GM12801 (cell line): ENCODE measurements at regions not wholly inside any gene's neighbourhood (a gene's known extent, or its start where the extent isn't known, plus 50 kb on each side); places are given as distances from the start of the nearest gene placed in this dataset.

ENCODE experiments used
- TF ChIP-seq, protein P1 (sequence below): IDR thresholded peaks from one replicate; pipeline ENCODE4 v1.5.1; 2011; ENCODE audit warnings: control low read depth; ENCODE audit not compliant: insufficient read length; ENCODE audit errors: extremely low read depth

GRCh38 chr13:53545340-53545941 is 516.8 kb downstream of the OLFM4 start:
- TF ChIP-seq, protein P1, sequence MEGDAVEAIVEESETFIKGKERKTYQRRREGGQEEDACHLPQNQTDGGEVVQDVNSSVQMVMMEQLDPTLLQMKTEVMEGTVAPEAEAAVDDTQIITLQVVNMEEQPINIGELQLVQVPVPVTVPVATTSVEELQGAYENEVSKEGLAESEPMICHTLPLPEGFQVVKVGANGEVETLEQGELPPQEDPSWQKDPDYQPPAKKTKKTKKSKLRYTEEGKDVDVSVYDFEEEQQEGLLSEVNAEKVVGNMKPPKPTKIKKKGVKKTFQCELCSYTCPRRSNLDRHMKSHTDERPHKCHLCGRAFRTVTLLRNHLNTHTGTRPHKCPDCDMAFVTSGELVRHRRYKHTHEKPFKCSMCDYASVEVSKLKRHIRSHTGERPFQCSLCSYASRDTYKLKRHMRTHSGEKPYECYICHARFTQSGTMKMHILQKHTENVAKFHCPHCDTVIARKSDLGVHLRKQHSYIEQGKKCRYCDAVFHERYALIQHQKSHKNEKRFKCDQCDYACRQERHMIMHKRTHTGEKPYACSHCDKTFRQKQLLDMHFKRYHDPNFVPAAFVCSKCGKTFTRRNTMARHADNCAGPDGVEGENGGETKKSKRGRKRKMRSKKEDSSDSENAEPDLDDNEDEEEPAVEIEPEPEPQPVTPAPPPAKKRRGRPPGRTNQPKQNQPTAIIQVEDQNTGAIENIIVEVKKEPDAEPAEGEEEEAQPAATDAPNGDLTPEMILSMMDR: no peak

DNA sequence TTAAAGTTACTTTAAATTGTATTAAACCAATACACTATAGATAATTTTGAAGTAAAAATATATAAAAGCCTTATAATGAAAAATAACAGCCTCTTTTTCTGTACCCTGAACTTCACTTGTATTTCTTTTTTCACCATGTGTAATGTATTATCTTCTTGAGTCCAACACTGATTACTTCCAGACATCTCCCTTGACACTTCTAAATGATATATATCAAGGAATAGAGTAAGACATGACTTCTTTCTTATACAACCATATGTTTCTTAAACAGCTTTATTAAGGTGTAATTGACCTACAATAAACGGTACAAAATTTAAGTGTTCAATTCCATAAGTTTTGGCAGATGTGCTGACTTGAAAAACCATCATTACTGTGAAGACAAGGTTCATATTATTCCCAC is 531.9 kb downstream of the OLFM4 start:
- TF ChIP-seq, protein P1: no peak

DNA sequence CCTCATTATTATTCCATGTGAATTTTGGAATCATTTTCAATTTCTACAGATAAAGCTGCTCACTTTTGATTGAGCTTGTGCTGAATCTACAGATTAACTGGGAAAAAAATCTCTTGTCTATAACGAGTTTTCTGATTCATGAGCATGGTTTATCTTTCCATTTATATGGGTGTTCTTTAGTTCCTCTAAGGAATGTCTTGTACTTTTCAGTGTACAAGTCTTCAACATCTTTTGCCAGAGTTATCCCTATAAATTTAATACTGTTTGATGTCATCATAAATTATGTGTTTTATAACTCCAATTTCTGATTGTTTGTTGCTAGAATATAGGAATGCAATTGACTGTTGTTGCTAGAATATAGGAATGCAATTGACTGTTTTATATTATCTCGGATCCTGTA is 533.8 kb downstream of the OLFM4 start:
- TF ChIP-seq, protein P1: no peak

GRCh38 chr13:53568491-53568890 is 539.9 kb downstream of the OLFM4 start:
- TF ChIP-seq, protein P1: no peak

DNA sequence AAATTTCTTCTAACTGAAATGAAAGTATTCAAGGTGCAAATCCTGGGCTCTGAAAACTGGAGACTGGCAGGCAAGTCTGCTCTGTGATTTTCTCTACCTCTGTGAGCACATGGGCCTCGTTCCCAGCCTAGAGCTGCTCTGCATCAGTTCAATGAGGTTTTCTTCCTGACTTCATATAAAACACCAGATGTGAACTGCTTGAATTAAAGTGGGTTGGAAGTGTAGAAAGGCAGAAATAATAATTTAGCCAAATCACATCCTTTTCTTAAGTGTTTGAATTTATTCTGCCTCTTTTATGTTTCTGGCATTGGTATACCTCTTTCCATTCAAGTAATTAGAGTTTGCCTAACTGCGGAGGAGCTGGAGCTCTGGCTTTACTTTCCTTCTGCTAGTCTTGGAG is 540.8 kb downstream of the OLFM4 start:
- TF ChIP-seq, protein P1: no peak

GRCh38 chr13:53601113-53601512 is 572.5 kb downstream of the OLFM4 start:
- TF ChIP-seq, protein P1: no peak

DNA sequence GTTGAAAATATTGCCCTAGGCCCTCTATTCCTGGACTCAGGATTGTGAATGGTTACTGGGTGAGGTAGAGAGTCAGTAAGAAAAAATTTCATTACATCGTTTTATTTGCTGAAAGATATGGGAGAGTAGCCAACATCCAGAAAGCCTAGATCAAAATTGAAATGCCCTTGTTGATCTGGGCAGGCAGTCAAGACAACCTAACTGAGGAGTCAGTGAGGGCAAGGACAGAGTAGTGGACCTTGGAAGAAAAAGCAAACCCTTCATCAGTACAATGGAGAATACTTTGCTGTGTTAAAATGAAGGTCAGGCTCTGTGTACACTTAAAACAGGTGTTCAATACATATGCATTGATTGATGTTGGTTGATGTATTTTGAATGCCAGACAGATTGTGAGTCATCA is 576.7 kb downstream of the OLFM4 start:
- TF ChIP-seq, protein P1: no peak
